ENCODE measurements at regions not wholly inside any gene's neighbourhood (a gene's known extent, or its start where the extent isn't known, plus 50 kb on each side); places are given as distances from the start of the nearest gene placed in this dataset.
"Not testable (repeated sequence)": the region's sequence is repeated elsewhere in the genome, so short reads cannot be mapped to it uniquely, and the experiment has no call there.

DNA sequence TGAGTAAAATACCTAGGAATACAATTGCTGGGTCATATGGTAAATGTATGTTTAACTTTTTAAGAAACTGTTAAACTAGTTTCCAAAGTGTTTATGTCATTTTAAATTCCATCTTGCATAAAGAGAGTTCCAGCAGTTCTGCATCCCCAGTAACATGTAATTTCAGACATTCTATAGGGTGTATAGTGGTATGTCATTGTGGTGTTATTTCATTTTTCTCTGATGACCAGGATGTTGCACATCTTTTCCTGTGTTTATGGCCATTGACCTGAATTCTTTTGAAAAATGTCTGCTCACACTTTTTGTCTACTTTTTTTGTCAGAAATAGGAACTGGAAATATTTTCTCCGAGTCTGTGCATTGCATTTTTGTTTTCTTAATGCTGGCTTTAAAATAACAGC, 128.9 kb downstream of the TMEM200A start:
- no peak for DNase-seq

DNA sequence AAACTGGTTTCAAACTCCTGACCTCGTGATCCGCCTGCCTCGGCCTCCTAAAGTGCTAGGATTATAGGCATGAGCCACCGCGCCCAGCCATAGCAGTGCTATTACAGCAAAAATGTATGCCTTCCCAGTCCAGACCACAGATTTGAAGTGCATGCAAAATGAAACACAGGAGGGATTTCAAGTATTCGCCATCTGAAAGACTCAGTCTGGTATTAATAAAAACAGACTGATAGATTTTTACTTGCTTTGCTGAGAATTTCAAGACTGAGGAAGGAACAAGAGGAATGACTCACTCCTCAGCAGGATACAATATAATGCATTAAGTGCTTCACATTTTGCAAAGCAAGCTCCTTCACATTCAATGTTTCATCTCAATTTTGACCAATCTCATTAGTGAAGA, 134.9 kb downstream of the TMEM200A start:
- DNase-seq, result no peak

DNA sequence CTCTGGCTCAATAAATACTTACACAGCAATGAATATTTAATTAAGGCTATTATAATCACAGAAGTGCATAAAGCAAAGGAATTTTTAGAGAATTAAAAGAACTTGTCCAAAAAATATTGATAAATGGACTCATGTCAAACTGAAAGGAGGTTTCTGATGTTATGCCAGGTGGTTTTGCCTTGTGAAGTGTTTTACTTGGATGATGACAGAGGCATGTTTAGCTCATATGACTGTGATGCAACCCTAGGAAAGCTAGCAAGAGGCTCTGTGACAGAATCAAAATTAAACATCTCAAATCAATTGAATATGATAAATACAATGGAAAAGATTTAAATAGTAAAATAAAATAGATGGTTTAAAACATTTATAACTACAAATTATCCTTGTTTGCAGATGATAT, 137.3 kb downstream of the TMEM200A start:
- no peak for DNase-seq

DNA sequence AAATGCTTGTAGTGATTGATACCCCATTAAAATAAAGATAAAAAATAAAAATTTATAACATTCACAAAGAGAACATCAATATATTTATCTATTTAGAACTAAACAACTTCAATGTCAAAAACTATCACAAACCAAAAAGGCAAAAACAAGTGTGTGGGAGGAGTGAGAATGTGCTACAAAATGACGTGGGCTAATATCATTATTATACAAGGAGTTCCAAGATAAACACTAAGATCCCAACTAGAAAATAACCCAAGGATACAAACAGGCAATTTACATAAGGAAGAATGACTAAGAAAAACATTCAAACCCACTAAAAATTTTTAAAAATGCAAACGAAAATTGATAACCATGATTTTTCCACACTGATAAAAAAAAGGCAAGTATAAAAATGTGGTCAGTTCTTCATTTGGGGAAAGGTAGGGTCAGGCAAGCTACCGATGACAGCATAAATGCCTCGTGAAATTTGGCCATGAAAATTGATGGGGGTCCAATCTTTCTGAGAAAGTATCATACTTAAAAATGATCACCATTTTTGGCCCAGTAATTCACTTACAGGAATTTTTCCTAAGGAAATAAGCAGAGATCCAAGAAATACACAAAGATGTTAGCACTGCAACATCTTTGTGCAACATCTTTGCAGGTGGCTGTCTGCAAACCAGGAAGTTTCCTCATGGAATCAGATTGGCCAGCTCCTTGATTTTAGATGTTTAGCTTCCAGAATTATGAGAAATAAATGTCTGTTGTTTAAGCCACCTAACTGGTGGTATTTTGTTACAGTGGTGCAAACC, 140.2 kb downstream of the TMEM200A start:
- no peak for DNase-seq

DNA sequence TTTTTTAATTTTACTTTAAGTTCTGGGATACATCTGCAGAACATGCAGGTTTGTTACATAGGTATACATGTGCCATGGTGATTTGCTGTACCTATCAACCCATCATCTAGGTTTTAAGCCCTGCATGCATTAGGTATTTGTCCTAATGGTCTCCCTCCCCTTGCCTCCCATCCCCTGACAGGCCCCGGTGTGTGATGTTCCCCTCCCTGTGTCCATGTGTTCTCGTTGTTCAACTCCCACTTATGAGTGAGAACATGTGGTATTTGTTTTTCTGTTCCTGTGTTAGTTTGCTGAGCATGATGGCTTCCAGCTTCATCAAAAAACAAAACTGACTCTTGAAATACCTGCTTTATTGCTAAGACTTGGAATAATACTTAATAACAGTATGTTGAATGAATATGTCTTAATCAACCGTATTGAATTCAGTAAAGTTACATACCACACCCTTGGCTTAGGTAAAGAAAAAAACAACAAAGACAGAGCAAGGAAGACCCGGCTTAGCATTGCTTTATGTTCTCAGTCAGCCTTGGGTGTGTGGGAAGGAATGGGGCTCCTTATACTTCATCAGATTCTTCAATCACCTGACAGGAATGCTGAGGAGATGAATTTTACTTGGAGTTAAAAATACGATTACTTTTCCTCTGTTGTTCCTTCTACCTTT, 141.3 kb downstream of the TMEM200A start:
- not testable (repeated sequence) for DNase-seq

DNA sequence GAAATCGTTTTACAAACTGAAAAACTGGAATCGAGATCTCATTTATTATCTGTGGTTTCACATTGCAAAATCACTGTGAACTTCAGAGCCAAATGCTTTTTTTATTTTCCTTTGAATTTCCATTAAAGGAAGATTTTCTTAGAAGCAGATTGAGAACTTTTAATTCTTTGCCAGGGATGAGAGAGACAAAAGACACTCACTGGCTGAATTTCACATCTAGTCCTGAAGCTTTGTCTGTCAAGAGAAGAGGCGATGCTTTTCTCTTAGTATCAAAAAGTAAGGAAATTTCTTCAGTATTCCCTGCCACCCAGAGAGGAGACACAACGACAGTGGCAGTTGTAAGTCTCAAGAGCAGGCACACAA, 141.8 kb downstream of the TMEM200A start:
- no peak for DNase-seq

DNA sequence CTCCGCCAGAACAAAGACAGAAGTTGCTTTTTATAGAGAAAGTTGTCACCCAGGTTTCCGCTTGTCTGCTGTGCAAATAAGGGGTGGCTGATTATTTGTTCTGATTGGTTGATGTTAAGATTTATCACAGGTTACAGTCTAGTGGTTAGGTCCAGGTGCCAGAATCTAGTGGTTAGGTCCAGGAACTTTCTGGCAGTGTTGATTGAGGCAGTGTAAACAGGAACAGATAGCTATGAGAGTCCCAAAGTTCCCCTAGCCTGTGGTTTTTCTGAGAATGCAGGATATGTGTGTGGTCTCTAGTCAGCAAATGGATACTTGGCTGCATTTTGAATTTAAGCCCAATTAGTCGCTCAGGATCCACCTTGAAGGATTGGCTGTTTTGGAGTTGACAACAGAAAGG, 148.0 kb downstream of the TMEM200A start:
- DNase-seq, result no peak

DNA sequence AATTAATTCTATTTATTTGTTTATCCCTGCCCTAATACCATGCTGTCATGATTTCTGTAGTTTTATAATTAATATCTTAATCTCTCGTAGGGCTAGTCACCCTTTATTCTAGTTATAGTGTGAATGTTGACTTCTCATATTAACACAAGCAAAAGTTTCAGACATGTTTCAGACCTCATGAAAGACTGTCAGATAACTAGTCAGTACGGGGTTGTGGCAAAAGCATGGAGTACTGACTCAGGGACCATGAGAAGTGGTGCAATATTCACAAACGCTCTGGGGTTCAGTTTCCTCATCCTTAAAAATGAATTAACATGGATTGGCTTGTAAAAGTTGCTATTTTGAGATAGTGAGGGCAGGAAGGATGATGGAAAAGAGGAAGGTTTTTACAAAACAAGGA, 148.9 kb downstream of the TMEM200A start:
- DNase-seq, result no peak

DNA sequence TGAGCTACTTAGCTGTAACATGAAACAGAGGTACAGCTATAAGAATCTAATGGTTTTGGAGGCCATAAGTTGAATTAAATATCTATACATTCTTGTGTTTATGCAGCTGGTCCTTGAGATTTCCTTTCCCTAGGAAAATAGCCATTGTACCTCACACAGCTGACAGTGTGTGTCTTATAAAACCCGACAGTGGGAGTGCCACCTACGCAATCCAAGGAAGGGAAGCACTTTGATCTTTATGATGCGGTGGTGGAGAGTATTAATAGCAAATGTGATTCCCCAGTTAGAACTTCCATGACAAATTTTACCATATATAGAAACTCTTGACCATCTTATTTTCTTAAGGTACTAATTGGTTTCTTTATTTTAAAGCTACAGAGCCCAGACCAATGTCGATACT, 149.5 kb downstream of the TMEM200A start:
- DNase-seq, result no peak

DNA sequence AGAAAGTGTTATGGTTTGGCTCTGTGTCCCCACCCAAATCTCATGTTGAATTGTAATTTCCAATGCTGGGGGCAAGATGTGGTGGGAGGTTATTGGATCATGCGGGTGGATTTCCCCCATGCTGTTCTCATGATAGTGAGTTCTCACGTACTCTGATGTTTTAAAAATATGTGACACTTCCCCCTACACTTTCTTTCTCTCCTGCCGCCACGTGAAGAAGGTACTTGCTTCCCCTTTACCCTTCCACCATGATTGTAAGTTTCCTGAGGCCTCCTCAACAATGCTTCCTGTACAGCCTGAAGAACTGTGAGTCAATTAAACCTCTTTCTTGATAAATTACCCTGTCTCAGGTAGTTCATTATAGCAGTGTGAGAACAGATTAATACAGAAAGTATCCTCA, 150.8 kb downstream of the TMEM200A start:
- DNase-seq, result no peak

DNA sequence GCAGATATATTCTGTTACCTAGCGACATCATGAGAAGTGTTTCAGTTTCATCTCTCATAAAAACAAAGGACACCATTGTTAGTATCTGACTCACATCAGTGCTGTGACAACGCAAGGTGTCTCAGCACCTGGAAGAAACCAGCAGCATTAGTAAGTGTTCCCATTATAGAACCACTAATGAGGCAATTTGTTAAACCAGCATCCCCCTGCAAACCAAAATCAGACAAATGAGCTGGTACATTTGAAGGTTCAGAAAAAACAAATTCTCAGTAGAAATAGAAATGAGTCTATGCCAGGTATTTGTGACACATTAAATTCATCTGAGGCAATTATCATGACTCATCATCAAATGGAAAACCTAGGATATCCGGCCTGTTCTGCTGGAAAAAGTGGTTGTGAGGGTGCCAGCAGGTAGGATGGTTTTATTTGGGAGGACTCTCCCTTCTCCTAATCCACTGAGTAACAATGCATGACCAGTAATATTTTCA, 151.7 kb downstream of the TMEM200A start:
- DNase-seq, result no peak

DNA sequence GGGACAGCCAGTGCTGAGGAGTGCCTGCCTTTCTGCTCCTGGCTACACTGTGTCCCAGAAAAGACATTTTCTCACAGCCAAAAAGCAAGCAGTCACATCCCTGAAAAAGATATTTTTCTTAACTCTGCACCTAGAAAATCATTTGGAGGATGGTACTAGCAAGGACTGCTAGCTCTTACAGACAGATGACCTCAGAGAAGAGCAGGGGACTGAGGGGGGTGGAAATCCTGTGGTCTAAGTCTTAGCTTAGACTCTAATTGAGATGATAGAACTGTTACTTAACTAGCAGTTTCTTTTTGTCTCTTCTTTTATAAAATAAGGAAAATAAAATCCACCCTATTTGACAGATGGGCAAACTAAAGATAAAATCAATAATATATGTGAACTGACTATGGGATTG, 152.8 kb downstream of the TMEM200A start:
- no peak for DNase-seq

DNA sequence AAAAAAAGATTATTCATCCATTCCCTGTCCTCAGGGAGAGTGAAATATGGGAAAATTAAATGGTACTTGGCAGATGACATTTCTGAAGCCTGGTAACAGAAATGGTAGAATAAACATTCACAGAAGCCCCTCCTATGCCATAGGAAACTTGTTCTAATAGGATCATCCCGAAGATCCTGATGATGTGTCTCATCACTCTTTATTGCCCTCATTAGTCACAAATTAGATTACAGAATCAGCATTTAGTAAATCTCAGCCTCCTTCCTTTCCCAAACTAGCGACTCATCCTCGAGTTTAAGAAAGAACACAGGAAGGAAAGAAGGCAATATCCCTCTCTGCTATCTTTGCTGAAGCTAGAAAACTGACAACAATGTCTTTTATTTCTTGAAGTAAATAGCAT, 154.4 kb downstream of the TMEM200A start:
- no peak for DNase-seq

DNA sequence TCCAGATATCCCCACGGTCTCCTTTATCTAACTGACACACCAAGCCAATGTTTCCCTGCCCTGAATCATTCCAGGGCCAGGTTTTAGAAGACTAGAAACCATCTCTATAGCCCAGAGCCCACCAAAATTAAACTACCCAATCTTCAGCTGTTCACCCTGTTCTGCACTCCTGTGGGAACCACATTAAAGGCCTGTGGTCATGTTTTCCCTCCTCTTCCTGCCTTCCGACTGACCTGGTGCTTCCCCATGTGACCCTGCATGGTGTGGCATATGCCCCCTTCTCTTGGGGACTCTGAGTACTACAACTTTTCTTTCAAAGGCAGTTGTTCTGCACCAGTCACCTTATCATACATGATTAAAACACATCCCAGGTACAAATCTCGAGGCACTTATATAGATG, 155.0 kb downstream of the TMEM200A start:
- DNase-seq, result no peak

DNA sequence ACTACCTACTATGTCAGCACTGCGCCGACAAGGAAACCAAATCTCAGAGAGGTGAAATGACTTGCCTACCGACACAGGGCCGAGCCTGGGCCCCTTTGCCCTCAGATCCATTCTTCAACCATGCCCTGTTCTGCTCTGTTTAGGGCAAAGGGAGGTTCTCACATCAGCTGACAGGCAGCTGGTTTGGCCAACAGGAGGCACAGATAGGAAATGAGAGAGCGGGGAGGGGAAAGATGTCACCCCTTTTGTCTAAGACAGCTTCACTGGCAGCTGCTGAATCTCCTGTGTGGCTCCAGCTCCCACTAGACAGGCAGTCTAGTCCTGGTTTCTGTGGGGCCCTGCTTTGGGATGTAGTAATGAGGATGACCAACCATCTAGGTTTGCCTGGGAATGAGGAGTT, 158.7 kb downstream of the TMEM200A start:
- DNase-seq, result no peak

DNA sequence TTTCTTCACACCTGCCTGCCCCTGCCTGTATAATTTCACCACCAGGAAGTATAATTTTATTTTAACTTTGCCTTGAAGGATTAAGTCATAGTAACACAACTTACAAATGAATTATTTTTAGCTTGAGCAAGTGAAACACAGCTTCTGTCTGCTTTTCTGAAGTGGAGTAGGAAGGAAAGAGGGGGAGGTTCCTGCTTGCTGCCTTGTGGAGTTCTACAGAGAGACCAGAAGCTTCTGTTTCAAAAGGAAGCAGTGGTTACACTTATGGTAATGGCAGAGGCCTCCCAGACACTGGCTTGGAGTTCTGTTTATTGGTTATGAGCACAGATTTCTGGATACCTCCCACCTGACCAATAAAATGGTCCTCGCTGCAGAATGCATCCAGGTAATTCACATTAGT, 159.6 kb downstream of the TMEM200A start:
- DNase-seq, result no peak

DNA sequence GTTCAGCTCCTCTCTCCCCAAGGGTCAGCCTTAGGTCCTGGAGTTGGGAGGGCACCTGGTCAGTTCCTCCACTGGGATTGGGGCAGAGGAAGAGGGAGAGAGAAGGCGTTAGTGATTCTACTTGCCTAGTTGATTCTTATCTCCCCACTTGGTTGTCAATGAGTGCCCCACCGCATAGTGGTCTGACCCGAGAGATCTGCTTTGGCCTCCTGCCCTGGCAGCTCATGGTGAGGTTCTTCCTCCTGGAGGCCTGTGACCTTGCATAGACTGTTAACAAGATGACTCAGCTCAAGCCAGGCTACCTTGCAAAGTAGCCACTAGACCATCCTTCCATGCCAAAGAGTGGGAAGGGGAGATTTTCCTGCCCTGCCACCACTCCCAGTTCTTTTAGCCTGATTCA, 160.6 kb downstream of the TMEM200A start:
- no peak for DNase-seq

DNA sequence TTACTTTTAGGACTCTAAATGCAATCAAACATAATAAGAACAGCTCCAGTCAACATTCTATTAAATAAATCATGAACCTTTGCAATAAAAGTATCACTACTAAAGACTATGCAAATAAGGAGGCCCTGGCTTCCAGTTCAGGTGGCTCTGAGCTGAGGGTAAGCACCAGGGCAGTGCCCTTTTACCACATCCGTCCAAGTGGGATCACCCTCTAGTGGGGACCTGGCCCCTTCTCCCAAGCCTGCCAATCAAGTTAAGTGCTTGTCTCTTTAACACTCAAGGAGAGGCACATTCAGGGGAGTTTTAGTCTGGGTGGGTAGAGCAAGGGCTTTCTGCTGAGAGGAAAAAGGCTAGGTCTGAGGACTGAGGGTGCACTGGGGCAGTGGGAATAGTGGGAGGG, 161.4 kb downstream of the TMEM200A start:
- no peak for DNase-seq

DNA sequence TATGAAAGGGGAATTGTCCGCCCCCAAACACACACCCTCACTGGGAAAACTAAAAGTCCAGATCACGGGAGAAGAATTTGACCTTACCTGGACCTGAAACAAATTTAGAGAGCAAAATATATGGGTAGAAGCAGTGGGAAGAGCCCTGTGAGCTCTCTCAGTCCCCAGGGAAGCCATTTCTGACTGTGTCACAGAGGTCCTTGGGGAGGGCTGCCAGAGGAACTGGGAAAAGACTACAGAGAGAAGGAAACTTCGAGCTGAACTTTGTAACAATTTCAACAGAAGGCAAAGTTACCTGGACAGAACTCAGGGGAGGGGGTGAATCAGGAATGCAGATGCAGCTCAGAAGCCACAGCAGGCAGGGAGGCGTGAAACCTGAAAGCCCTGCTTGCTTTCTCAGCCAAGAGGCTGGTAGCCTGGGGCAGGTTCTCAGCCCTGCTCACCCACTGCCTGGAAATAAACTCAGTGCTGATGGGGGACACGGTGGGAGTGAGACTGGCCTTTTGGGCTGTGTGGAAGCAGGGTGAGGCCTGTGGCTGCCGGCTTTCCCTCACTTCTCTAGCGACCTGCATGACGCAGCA, 163.8 kb downstream of the TMEM200A start:
- no peak for DNase-seq

DNA sequence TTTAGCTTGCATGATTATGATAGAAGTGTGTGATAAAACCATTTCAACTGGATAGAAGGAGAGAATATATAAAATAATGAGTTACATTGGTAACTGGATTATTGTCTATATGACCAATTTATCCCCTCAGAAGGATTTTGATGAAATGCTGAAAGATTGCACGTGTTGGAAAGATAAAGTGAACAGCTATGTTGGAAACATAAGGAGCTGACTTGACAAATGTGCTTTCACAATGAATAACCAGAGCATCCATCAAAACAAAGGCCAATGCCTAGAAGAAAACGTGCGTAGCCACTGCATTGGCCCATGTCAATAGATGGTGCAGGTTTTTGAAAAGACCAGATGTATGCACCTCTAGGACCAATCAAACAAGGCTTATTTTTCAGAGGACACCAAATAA, 168.8 kb downstream of the TMEM200A start:
- no peak for DNase-seq

DNA sequence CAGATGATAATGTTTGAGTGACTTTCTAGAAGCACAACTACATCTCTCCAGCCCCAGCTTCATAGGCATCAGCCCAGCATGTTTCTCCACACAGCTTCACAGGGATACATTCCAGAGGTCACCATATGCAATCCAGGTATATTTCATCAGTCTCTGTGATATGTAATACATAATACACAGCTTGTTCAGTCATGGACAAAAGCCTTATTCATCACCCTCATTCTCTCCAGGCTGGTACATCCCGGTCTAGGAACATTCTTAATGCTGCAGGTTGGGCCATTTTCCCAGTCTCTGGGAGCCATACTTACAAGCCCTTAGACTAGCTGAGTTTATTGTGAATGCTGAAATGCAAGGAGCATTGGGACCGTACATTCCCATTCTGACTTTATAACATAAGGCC, 169.4 kb downstream of the TMEM200A start:
- no peak for DNase-seq

DNA sequence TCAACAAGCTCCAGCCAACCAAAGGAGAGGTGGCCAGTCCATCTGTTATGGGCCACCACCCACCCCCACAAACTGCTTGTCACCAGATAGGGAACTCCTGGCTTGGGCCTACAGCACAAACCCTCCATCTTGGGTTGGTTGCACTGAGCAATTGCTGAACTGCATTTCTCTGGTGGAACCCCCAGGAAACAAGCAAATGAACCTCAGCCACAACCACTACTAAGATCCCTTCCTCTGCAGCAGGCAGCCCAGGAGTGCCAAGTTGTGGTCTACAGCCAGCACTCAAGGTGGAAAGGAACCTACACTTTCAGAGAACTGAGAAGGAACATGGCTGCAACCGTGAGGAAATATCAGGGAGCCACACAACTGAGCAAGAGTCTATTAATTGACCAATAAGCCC, 171.6 kb downstream of the TMEM200A start:
- no peak for DNase-seq

DNA sequence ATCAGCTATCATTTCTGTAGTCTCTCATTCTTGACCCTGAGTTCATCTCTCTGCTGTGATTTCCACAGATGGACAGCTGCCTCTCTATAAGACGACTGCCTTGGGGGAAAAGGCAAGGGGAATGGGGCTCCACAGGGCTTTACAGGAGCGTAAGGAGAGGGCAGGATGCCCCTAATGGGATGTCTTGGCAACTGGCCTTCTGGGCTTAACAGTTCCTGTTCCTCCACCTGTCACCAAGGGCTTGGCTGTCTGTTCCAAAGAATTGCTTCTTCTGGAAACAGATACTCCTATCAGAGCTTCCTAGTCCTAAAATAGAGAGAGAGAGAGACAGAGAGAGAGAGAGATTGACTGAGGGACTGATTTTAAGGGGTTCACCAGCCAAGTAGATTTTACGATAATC, 181.9 kb downstream of the TMEM200A start:
- DNase-seq, result no peak

Measured in right kidney (tissue), 1 donor.